HCT116 (cell line): ENCODE measurements at regions not wholly inside any gene's neighbourhood (a gene's known extent, or its start where the extent isn't known, plus 50 kb on each side); places are given as distances from the start of the nearest gene placed in this dataset.

Source experiments
- ATAC-seq: fragments of 200-7000 bp; cut with Tn5 transposase; 2 replicates; pipeline ENCODE4 v1.9.1; 2020; ENCODE audit warnings: mild to moderate bottlenecking, moderate library complexity
- BruUV-seq: library from RNA; stranded (reverse); fragments of 400-500 nt; replicated peaks from 2 replicates; lab custom pipeline; 2021; lab: Mats Ljungman, UMichigan
- CTCF ChIA-PET: fragments of 300-600 bp; sonication (Branson Sonifier 250); formaldehyde crosslinking; loops from one replicate; lab custom pipeline; 2021; ENCODE audit warnings: antibody characterized with exemption; lab: Charles Lee
- POLR2A ChIA-PET: fragments of 300-600, 350-600 bp; sonication (Branson Sonifier 250); formaldehyde crosslinking; loops from one replicate; lab custom pipeline; 2021; ENCODE audit warnings: antibody characterized with exemption; lab: Charles Lee
- RAD21 ChIA-PET, 2 experiments: fragments of 300-600 bp; sonication (Branson Sonifier 250); formaldehyde crosslinking; loops; one replicate each; lab custom pipeline; 2023; ENCODE audit warnings: low total read pairs in 2 of 2; ENCODE audit not compliant: uncharacterized antibody in 2 of 2, unreplicated experiment in 2 of 2, low non-redundant PET in 1 of 2; lab: Charles Lee
- DNase-seq: peaks from one replicate; pipeline ENCODE4 v3.0.0-alpha.2; 2010; ENCODE audit warnings: low read depth, low spot score
- H2AFZ ChIP-seq: fragments of 200-600 bp; shearing (Covaris generic), sonication (generic); 2 replicates; pipeline ENCODE4 v1.6.1; 2017; ENCODE audit warnings: low read depth, mixed run types, mixed read lengths, antibody characterized with exemption, low read length; ENCODE audit not compliant: poor library complexity, severe bottlenecking
- H3K27ac ChIP-seq: 2 replicates; pipeline ENCODE4 v1.5.1; 2012; ENCODE audit warnings: low read depth, low read length
- H3K27me3 ChIP-seq: fragments of 200-600 bp; sonication (generic); 2 replicates; pipeline ENCODE4 v1.6.1; 2016; ENCODE audit warnings: mixed run types, low read length, mixed read lengths; ENCODE audit not compliant: insufficient read depth
- H3K36me3 ChIP-seq, 2 experiments: fragments of 200-500 bp in 1 of 2; fragments of 200-600 bp in 1 of 2; sonication (Bioruptor generic) in 1 of 2; sonication (generic) in 1 of 2; 2 replicates each; pipeline versions ENCODE4 v1.5.1 to v1.6.1; 2014 to 2016; ENCODE audit warnings: low read length in 2 of 2, inconsistent platforms in 1 of 2, mixed read lengths in 1 of 2, mixed run types in 1 of 2; ENCODE audit not compliant: insufficient read depth in 2 of 2, control insufficient read depth in 1 of 2
- H3K4me1 ChIP-seq, 2 experiments: fragments of 200-600 bp in 1 of 2; sonication (generic) in 1 of 2; 2 replicates each; pipeline versions ENCODE4 v1.5.1 to v1.6.1; 2012 to 2017; ENCODE audit warnings: low read length in 2 of 2, inconsistent platforms in 1 of 2, mild to moderate bottlenecking in 1 of 2, mixed read lengths in 1 of 2, mixed run types in 1 of 2, moderate library complexity in 1 of 2; ENCODE audit not compliant: insufficient read depth in 2 of 2, control insufficient read depth in 1 of 2
- H3K4me2 ChIP-seq: fragments of 200-600 bp; sonication (generic); 2 replicates; pipeline ENCODE4 v1.6.1; 2017; ENCODE audit warnings: mixed run types, low read length, mixed read lengths
- H3K4me3 ChIP-seq, 2 experiments: fragments of 200-600 bp in 1 of 2; sonication (generic) in 1 of 2; replicated peaks in 1 of 2; 2 replicates each; pipeline ENCODE4 v1.5.1; 2011 to 2016; ENCODE audit warnings: low read length in 2 of 2, control low read depth in 1 of 2, low read depth in 1 of 2, mild to moderate bottlenecking in 1 of 2, mixed read lengths in 1 of 2, mixed run types in 1 of 2
- H3K79me2 ChIP-seq: fragments of 200-600 bp; sonication (generic); 2 replicates; pipeline ENCODE4 v1.6.1; 2017; ENCODE audit warnings: mild to moderate bottlenecking, mixed run types, low read length, moderate library complexity, mixed read lengths; ENCODE audit not compliant: insufficient read depth
- H3K9ac ChIP-seq: fragments of 200-600 bp; sonication (generic); 2 replicates; pipeline ENCODE4 v1.6.1; 2016; ENCODE audit warnings: low read length, mixed read lengths
- H3K9me2 ChIP-seq: fragments of 200-600 bp; sonication (generic), shearing (Covaris generic); 2 replicates; pipeline ENCODE4 v1.6.1; 2017; ENCODE audit warnings: mixed run types, mild to moderate bottlenecking, moderate library complexity; ENCODE audit not compliant: insufficient read depth
- H3K9me3 ChIP-seq, 2 experiments: fragments of 200-500 bp in 1 of 2; fragments of 200-600 bp in 1 of 2; sonication (Bioruptor generic) in 1 of 2; sonication (generic) in 1 of 2; 2 replicates each; pipeline ENCODE4 v1.6.1; 2014 to 2017; ENCODE audit warnings: low read length in 2 of 2, mixed read lengths in 2 of 2, inconsistent platforms in 1 of 2, low read depth in 1 of 2, mild to moderate bottlenecking in 1 of 2, mixed run types in 1 of 2, moderate library complexity in 1 of 2; ENCODE audit not compliant: control insufficient read depth in 1 of 2, insufficient read depth in 1 of 2
- H4K20me1 ChIP-seq: fragments of 200-600 bp; sonication (generic), shearing (Covaris generic); 2 replicates; pipeline ENCODE4 v1.6.1; 2017; ENCODE audit warnings: mixed run types, mild to moderate bottlenecking, moderate library complexity; ENCODE audit not compliant: insufficient read depth
- CBX3 ChIP-seq: IDR thresholded peaks from 2 replicates; pipeline ENCODE4 v1.6.1; 2012; ENCODE audit warnings: low read depth
- CEBPB ChIP-seq: IDR thresholded peaks from 2 replicates; pipeline ENCODE4 v1.6.1; 2012; ENCODE audit warnings: low read depth
- EZH2 ChIP-seq: fragments of 200-600 bp; sonication (generic); IDR thresholded peaks from 2 replicates; pipeline ENCODE4 v1.6.1; 2017; ENCODE audit warnings: antibody characterized with exemption, mixed run types
- FOSL1 ChIP-seq: IDR thresholded peaks from 2 replicates; pipeline ENCODE4 v1.6.1; 2012; ENCODE audit warnings: low read depth
- JUND ChIP-seq: IDR thresholded peaks from 2 replicates; pipeline ENCODE4 v1.6.1; 2012
- SIN3A ChIP-seq: IDR thresholded peaks from 2 replicates; pipeline ENCODE4 v1.6.1; 2012; ENCODE audit warnings: low read depth
- TCF7L2 ChIP-seq: IDR thresholded peaks from 2 replicates; pipeline ENCODE4 v1.7.0; 2011; ENCODE audit warnings: borderline replicate concordance, inconsistent platforms; ENCODE audit not compliant: insufficient read depth, insufficient read length; ENCODE audit errors: extremely low read depth
- YY1 ChIP-seq: IDR thresholded peaks from 2 replicates; pipeline ENCODE4 v1.6.1; 2011; ENCODE audit warnings: low read length, low read depth, moderate library complexity, mild to moderate bottlenecking; ENCODE audit not compliant: insufficient replicate concordance; ENCODE audit errors: extremely low read depth
- intact Hi-C: fragments of 100-400 bp; cut with micrococcal nuclease; formaldehyde crosslinking; loops from 2 replicates; pipeline ENCODE4 v1.10.0; 2022
- TF ChIP-seq, protein P1 (sequence below): IDR thresholded peaks from 2 replicates; pipeline ENCODE4 v1.6.1; 2012
- TF ChIP-seq, protein P2 (sequence below), 3 experiments: fragments of 200-600 bp in 1 of 3; sonication (generic) in 1 of 3; IDR thresholded peaks in 2 of 3; conservative IDR thresholded peaks in 1 of 3; 2 replicates each; pipeline ENCODE4 v1.5.1; 2012 to 2017; ENCODE audit warnings: low read depth in 2 of 3, low read length in 2 of 3, antibody characterized with exemption in 1 of 3, borderline replicate concordance in 1 of 3, control low read depth in 1 of 3, mild to moderate bottlenecking in 1 of 3, mixed read lengths in 1 of 3, mixed run types in 1 of 3, moderate library complexity in 1 of 3; ENCODE audit not compliant: insufficient read depth in 1 of 3
- TF ChIP-seq, protein P3 (sequence below): IDR thresholded peaks from 2 replicates; pipeline ENCODE4 v1.6.1; 2011; ENCODE audit warnings: mild to moderate bottlenecking, low read length, moderate library complexity; ENCODE audit not compliant: insufficient replicate concordance; ENCODE audit errors: extremely low read depth
- TF ChIP-seq, protein P4 (sequence below): IDR thresholded peaks from 2 replicates; pipeline ENCODE4 v1.6.1; 2012

DNA sequence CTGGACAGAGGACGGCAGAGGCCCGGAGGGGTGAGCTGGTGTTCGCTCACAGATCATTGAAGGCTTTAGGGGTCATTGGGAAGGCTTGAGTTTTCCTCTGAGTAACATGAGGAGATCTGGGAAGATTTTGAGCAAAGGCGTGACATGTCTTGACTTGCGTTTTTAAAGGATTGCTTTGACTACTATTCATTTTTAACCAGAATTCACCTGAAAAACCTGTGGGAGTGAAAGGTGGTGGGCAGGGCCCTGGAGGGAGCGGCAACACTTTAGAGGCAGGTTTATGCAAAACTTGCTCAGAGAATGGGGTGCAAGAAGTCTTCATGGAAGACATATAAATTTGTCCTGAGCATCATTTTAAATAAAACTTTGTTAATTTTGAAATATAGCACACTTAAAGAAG, 72.2 kb upstream of the EEF1E1 start:
- Histone ChIP-seq H3K36me3 (no peaks in the 10 kb centered on the region), H3K9me3 (no peaks in the 10 kb centered on the region), H3K9ac (no peak overlapping the region), H3K9me2 (no peaks in the 10 kb centered on the region), H3K4me3 (no peak overlapping the region), H3K27ac (no peak overlapping the region), H3K4me2 (no peak overlapping the region), H3K27me3 (no peaks in the 10 kb centered on the region), H3K79me2 (no peaks in the 10 kb centered on the region), H3K4me1 (peaks cover 4 to 5% of the 10 kb centered on the region in 2 experiments; a peak in 2 of 4 replicates), H4K20me1 (no peaks in the 10 kb centered on the region), H2AFZ (no peak overlapping the region)
- no peak for DNase-seq
- ChIA-PET POLR2A (no interaction called here), CTCF (no interaction called here), RAD21 (no interaction called here)
- intact Hi-C loops = loop anchor here (5.0 kb wide), 1 partner anchor 43 kb away; no protein-coding TSS in a partner anchor
- no peak for ATAC-seq
- TF ChIP-seq EZH2 = no peak
- no TSS peak for BruUV-seq

DNA sequence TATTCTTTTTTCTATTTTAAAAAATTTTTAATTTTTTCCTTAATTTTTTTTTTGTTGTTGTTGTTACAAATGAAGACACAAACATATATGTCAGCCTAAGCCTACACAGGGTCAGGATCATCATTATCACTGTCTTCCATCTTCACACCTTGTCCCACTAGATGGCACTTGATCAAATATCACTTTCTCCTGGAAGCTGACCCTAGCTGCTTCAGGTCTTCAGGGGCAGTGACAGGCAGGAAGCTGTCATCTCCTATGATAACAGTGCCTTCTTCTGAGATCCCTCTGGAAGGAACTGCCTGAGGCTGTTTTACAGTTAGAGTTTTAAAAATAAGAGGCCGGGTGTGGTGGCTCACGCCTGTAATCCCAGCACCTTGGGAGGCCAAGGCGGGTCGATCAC, 70.2 kb upstream of the EEF1E1 start:
- RAD21 ChIA-PET = interaction anchor here in 1 of 2 experiments (0.6 kb wide), 1 partner anchor 47 kb away, joined by 3 read pairs; no protein-coding TSS in a partner anchor
- H3K4me2 ChIP-seq = no peak overlapping the region
- H3K79me2 ChIP-seq = no peaks in the 10 kb centered on the region
- intact Hi-C loops = loop anchor here (5.0 kb wide), 1 partner anchor 45 kb away; no protein-coding TSS in a partner anchor
- no peak for TF ChIP-seq SIN3A
- TF ChIP-seq JUND = no peak
- TF ChIP-seq CBX3 = no peak
- TF ChIP-seq, protein P1, sequence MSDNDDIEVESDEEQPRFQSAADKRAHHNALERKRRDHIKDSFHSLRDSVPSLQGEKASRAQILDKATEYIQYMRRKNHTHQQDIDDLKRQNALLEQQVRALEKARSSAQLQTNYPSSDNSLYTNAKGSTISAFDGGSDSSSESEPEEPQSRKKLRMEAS = no peak
- TF ChIP-seq EZH2 = no peak
- TF ChIP-seq, protein P2, sequence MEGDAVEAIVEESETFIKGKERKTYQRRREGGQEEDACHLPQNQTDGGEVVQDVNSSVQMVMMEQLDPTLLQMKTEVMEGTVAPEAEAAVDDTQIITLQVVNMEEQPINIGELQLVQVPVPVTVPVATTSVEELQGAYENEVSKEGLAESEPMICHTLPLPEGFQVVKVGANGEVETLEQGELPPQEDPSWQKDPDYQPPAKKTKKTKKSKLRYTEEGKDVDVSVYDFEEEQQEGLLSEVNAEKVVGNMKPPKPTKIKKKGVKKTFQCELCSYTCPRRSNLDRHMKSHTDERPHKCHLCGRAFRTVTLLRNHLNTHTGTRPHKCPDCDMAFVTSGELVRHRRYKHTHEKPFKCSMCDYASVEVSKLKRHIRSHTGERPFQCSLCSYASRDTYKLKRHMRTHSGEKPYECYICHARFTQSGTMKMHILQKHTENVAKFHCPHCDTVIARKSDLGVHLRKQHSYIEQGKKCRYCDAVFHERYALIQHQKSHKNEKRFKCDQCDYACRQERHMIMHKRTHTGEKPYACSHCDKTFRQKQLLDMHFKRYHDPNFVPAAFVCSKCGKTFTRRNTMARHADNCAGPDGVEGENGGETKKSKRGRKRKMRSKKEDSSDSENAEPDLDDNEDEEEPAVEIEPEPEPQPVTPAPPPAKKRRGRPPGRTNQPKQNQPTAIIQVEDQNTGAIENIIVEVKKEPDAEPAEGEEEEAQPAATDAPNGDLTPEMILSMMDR (IDR thresholded peaks at IDR 0.05 in 2 of 3, conservative IDR thresholded peaks at IDR 0.05 in 1 of 3; ENCODE audit: borderline replicate concordance in 1 of 3, insufficient read depth in 1 of 3, low read depth in 2 of 3, low read length in 2 of 3) = no peak
- TF ChIP-seq TCF7L2 = no peak
- no peak for TF ChIP-seq FOSL1
- TF ChIP-seq CEBPB = no peak
- TF ChIP-seq, protein P3, sequence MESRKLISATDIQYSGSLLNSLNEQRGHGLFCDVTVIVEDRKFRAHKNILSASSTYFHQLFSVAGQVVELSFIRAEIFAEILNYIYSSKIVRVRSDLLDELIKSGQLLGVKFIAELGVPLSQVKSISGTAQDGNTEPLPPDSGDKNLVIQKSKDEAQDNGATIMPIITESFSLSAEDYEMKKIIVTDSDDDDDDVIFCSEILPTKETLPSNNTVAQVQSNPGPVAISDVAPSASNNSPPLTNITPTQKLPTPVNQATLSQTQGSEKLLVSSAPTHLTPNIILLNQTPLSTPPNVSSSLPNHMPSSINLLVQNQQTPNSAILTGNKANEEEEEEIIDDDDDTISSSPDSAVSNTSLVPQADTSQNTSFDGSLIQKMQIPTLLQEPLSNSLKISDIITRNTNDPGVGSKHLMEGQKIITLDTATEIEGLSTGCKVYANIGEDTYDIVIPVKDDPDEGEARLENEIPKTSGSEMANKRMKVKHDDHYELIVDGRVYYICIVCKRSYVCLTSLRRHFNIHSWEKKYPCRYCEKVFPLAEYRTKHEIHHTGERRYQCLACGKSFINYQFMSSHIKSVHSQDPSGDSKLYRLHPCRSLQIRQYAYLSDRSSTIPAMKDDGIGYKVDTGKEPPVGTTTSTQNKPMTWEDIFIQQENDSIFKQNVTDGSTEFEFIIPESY = no peak
- TF ChIP-seq, protein P4, sequence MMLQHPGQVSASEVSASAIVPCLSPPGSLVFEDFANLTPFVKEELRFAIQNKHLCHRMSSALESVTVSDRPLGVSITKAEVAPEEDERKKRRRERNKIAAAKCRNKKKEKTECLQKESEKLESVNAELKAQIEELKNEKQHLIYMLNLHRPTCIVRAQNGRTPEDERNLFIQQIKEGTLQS = no peak
- TF ChIP-seq YY1 = no peak
- no peak overlapping the region for H2AFZ ChIP-seq
- CTCF ChIA-PET = interaction anchor here (0.6 to 1.7 kb wide), 2 partner anchors 22 to 47 kb away, joined by 3 to 11 read pairs; no protein-coding TSS in a partner anchor
- H3K27me3 ChIP-seq = no peaks in the 10 kb centered on the region
- H3K4me3 ChIP-seq = no peak overlapping the region
- H3K36me3 ChIP-seq = no peaks in the 10 kb centered on the region
- H3K9me3 ChIP-seq = no peaks in the 10 kb centered on the region
- H4K20me1 ChIP-seq = no peaks in the 10 kb centered on the region
- H3K9ac ChIP-seq = no peak overlapping the region
- DNase-seq = no peak
- no peak overlapping the region for H3K27ac ChIP-seq
- ATAC-seq = peak; percentile 54
- no TSS peak for BruUV-seq
- POLR2A ChIA-PET = no interaction called here
- peaks cover under 1% of the 10 kb centered on the region in 2 experiments; a peak in 1 of 4 replicates for H3K4me1 ChIP-seq
- no peaks in the 10 kb centered on the region for H3K9me2 ChIP-seq
